Panc1 (cell line): ENCODE measurements at regions not wholly inside any gene's neighbourhood (a gene's known extent, or its start where the extent isn't known, plus 50 kb on each side); places are given as distances from the start of the nearest gene placed in this dataset.

Experiments
- POLR2AphosphoS5 ChIP-seq: IDR thresholded peaks from 2 replicates; pipeline ENCODE4 v1.6.1; 2012; ENCODE audit warnings: mild to moderate bottlenecking, low read depth, low read length, moderate library complexity
- SIN3A ChIP-seq: IDR thresholded peaks from 2 replicates; pipeline ENCODE4 v1.6.1; 2012; ENCODE audit warnings: low read depth, mild to moderate bottlenecking, low read length, moderate library complexity, borderline replicate concordance; ENCODE audit not compliant: insufficient read depth
- TCF7L2 ChIP-seq: IDR thresholded peaks from 2 replicates; pipeline ENCODE4 v1.6.1; 2011; ENCODE audit warnings: mild to moderate bottlenecking, low read depth, low read length, inconsistent platforms
- TF ChIP-seq, protein P1 (sequence below), 2 experiments: IDR thresholded peaks; 2 replicates each; pipeline ENCODE4 v1.6.1; 2011 to 2012; ENCODE audit warnings: low read depth in 2 of 2, control low read depth in 1 of 2, low read length in 1 of 2, mild to moderate bottlenecking in 1 of 2, moderate library complexity in 1 of 2; ENCODE audit not compliant: insufficient read depth in 1 of 2
- TF ChIP-seq, protein P2 (sequence below): fragments of 450-650 bp; IDR thresholded peaks from 2 replicates; pipeline ENCODE4 v1.5.1; 2017; ENCODE audit warnings: mild to moderate bottlenecking

DNA sequence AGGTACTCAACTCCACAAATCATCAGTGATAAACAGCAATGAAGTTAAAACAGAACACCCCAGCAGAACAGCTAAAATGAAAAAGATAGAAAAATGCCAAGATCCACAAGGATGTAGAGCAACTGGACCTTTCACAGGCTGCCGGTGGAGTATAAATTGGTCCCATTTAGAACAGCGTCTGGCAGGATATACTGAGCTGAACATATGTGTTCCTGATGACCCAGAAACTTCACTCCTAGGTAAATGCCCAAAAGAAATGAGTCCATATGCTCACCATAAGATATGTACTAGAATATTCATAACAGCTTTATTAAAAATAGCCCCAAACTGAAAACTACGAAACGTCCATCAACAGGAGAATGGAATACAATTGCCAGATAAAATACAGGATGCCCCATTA, 102.4 kb downstream of the OAT start:
- TF ChIP-seq, protein P1, sequence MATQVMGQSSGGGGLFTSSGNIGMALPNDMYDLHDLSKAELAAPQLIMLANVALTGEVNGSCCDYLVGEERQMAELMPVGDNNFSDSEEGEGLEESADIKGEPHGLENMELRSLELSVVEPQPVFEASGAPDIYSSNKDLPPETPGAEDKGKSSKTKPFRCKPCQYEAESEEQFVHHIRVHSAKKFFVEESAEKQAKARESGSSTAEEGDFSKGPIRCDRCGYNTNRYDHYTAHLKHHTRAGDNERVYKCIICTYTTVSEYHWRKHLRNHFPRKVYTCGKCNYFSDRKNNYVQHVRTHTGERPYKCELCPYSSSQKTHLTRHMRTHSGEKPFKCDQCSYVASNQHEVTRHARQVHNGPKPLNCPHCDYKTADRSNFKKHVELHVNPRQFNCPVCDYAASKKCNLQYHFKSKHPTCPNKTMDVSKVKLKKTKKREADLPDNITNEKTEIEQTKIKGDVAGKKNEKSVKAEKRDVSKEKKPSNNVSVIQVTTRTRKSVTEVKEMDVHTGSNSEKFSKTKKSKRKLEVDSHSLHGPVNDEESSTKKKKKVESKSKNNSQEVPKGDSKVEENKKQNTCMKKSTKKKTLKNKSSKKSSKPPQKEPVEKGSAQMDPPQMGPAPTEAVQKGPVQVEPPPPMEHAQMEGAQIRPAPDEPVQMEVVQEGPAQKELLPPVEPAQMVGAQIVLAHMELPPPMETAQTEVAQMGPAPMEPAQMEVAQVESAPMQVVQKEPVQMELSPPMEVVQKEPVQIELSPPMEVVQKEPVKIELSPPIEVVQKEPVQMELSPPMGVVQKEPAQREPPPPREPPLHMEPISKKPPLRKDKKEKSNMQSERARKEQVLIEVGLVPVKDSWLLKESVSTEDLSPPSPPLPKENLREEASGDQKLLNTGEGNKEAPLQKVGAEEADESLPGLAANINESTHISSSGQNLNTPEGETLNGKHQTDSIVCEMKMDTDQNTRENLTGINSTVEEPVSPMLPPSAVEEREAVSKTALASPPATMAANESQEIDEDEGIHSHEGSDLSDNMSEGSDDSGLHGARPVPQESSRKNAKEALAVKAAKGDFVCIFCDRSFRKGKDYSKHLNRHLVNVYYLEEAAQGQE (IDR thresholded peaks at IDR 0.05; ENCODE audit: insufficient read depth in 1 of 2, low read depth in 2 of 2, low read length in 1 of 2): no peak
- TF ChIP-seq, protein P2, sequence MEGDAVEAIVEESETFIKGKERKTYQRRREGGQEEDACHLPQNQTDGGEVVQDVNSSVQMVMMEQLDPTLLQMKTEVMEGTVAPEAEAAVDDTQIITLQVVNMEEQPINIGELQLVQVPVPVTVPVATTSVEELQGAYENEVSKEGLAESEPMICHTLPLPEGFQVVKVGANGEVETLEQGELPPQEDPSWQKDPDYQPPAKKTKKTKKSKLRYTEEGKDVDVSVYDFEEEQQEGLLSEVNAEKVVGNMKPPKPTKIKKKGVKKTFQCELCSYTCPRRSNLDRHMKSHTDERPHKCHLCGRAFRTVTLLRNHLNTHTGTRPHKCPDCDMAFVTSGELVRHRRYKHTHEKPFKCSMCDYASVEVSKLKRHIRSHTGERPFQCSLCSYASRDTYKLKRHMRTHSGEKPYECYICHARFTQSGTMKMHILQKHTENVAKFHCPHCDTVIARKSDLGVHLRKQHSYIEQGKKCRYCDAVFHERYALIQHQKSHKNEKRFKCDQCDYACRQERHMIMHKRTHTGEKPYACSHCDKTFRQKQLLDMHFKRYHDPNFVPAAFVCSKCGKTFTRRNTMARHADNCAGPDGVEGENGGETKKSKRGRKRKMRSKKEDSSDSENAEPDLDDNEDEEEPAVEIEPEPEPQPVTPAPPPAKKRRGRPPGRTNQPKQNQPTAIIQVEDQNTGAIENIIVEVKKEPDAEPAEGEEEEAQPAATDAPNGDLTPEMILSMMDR: no peak
- TF ChIP-seq POLR2AphosphoS5 (no peak), SIN3A (no peak), TCF7L2 (no peak)
